GM12878 (cell line): ENCODE measurements at regions not wholly inside any gene's neighbourhood (a gene's known extent, or its start where the extent isn't known, plus 50 kb on each side); places are given as distances from the start of the nearest gene placed in this dataset.

Source experiments
- ATAC-seq: fragments of 200-7000 bp; cut with Tn5 transposase; 3 replicates; pipeline ENCODE4 v1.9.1; 2020; ENCODE audit warnings: mild to moderate bottlenecking, moderate library complexity
- BruUV-seq: library from RNA; stranded (reverse); fragments of 400-500 nt; replicated peaks from 2 replicates; lab custom pipeline; 2021; lab: Mats Ljungman, UMichigan
- CTCF ChIA-PET: fragments of 300-600 bp; sonication (Branson Sonifier 250); formaldehyde crosslinking; extraction: SDS; loops from one replicate; lab custom pipeline; 2021; ENCODE audit warnings: inconsistent platforms; lab: Yijun Ruan, JAX
- POLR2A ChIA-PET: fragments of 350-600 bp; formaldehyde crosslinking; extraction: SDS; loops from one replicate; lab custom pipeline; 2021; ENCODE audit warnings: inconsistent platforms; lab: Charles Lee
- RAD21 ChIA-PET: fragments of 300-600 bp; sonication (Branson Sonifier 250); formaldehyde crosslinking; loops from one replicate; lab custom pipeline; 2023; ENCODE audit warnings: antibody characterized with exemption; ENCODE audit not compliant: unreplicated experiment; lab: Charles Lee
- SMC1A ChIA-PET: fragments of 300-600 bp; sonication (Branson Sonifier 250); formaldehyde crosslinking; loops from one replicate; lab custom pipeline; 2023; ENCODE audit not compliant: unreplicated experiment, uncharacterized antibody; lab: Charles Lee
- DNase-seq: peaks from one replicate; pipeline ENCODE4 v3.0.0-alpha.2; 2011; ENCODE audit warnings: low read depth, low spot score
- FAIRE-seq: peaks from 3 replicates; lab custom pipeline; 2011; peaks lifted over from hg19 to GRCh38; lab: Jason Lieb, UNC
- H2AFZ ChIP-seq: 2 replicates; pipeline ENCODE4 v1.6.0; 2011; ENCODE audit warnings: low read depth, low read length, control low read depth; ENCODE audit not compliant: control insufficient read depth
- H3K27ac ChIP-seq: 2 replicates; pipeline ENCODE4 v1.5.1; 2011; ENCODE audit warnings: control low read depth; ENCODE audit not compliant: control insufficient read depth, insufficient read depth
- H3K27me3 ChIP-seq, 2 experiments: replicated peaks in 1 of 2; 2 replicates each; pipeline versions ENCODE4 v1.6.0 to v1.6.1; 2011; ENCODE audit warnings: low read length in 1 of 2; ENCODE audit not compliant: control insufficient read depth in 2 of 2, insufficient read depth in 2 of 2
- H3K36me3 ChIP-seq, 2 experiments: 2 replicates each; pipeline ENCODE4 v1.5.1; 2011; ENCODE audit warnings: low read length in 1 of 2; ENCODE audit not compliant: control insufficient read depth in 2 of 2, insufficient read depth in 2 of 2
- H3K4me1 ChIP-seq: 2 replicates; pipeline ENCODE4 v1.6.1; 2011; ENCODE audit warnings: mild to moderate bottlenecking, low read length, moderate library complexity, mixed read lengths; ENCODE audit not compliant: control insufficient read depth, insufficient read depth
- H3K4me2 ChIP-seq: 2 replicates; pipeline ENCODE4 v1.6.0; 2011; ENCODE audit warnings: control low read depth; ENCODE audit not compliant: control insufficient read depth, insufficient read depth
- H3K4me3 ChIP-seq: fragments of 200-600 bp; sonication (generic); 2 replicates; pipeline ENCODE4 v1.5.1; 2016
- H3K79me2 ChIP-seq: 2 replicates; pipeline ENCODE4 v1.6.0; 2011; ENCODE audit warnings: low read length; ENCODE audit not compliant: control insufficient read depth, insufficient read depth
- H3K9ac ChIP-seq: 2 replicates; pipeline ENCODE4 v1.8.0; 2011; ENCODE audit warnings: low read length, control low read depth, mixed read lengths; ENCODE audit not compliant: control insufficient read depth, insufficient read depth
- H3K9me3 ChIP-seq: replicated peaks from 3 replicates; pipeline ENCODE4 v1.5.1; 2011; ENCODE audit warnings: mild to moderate bottlenecking, low read length; ENCODE audit not compliant: control insufficient read depth, insufficient read depth
- H4K20me1 ChIP-seq: 2 replicates; pipeline ENCODE4 v1.6.0; 2011; ENCODE audit not compliant: control insufficient read depth, insufficient read depth
- HCFC1 ChIP-seq: fragments of 150-350 bp; IDR thresholded peaks from 2 replicates; pipeline ENCODE4 v1.6.1; 2014; ENCODE audit warnings: low read length
- KLF5 ChIP-seq: fragments of 450-650 bp; IDR thresholded peaks from 2 replicates; pipeline ENCODE4 v1.6.1; 2014; ENCODE audit warnings: mild to moderate bottlenecking; ENCODE audit not compliant: partially characterized antibody
- NBN ChIP-seq: fragments of 450-650 bp; IDR thresholded peaks from 2 replicates; pipeline ENCODE4 v1.6.1; 2016
- NFIC ChIP-seq: IDR thresholded peaks from 2 replicates; pipeline ENCODE4 v1.6.1; 2012; ENCODE audit warnings: low read depth, mild to moderate bottlenecking, inconsistent platforms, low read length, moderate library complexity
- RAD21 ChIP-seq: IDR thresholded peaks from 2 replicates; pipeline ENCODE4 v1.6.1; 2011; ENCODE audit warnings: mild to moderate bottlenecking, low read depth, low read length, moderate library complexity; ENCODE audit not compliant: insufficient read depth
- RCOR1 ChIP-seq: conservative IDR thresholded peaks from 2 replicates; pipeline ENCODE4 v1.6.1; 2012; ENCODE audit warnings: low read depth, low read length, improper control_type of control experiment
- SUPT20H ChIP-seq: IDR thresholded peaks from 2 replicates; pipeline ENCODE4 v1.6.1; 2011; ENCODE audit warnings: low read depth, mild to moderate bottlenecking, low read length, moderate library complexity, borderline replicate concordance; ENCODE audit not compliant: control insufficient read depth
- WRNIP1 ChIP-seq: IDR thresholded peaks from 2 replicates; pipeline ENCODE4 v1.6.1; 2011; ENCODE audit warnings: low read depth, low read length, improper control_type of control experiment, borderline replicate concordance
- WGBS: methylation state at CpG from one replicate; pipeline ENCODE4 v1.1.6; 2016; ENCODE audit warnings: low lambda C conversion rate; ENCODE audit not compliant: insufficient replicate concordance, insufficient coverage; ENCODE audit errors: missing lambda C conversion rate; 5-methylcytosine and 5-hydroxymethylcytosine counted together
- in situ Hi-C: fragments of 300-500 bp; cut with MboI; formaldehyde crosslinking; loops from 9 replicates; pipeline ENCODE4 v1.14.3; 2018; ENCODE audit warnings: mixed read lengths
- intact Hi-C: fragments of 100-400 bp; cut with micrococcal nuclease; formaldehyde crosslinking; loops from one replicate; pipeline ENCODE4 v1.14.2; 2022; ENCODE audit not compliant: unreplicated experiment
- TF ChIP-seq, protein P1 (sequence below): fragments of 450-650 bp; formaldehyde crosslinking; IDR thresholded peaks from 2 replicates; pipeline ENCODE4 v1.5.0; 2022; ENCODE audit warnings: mild to moderate bottlenecking, missing genetic modification characterization
- TF ChIP-seq, protein P2 (sequence below): fragments of 450-650 bp; formaldehyde crosslinking; IDR thresholded peaks from 2 replicates; pipeline ENCODE4 v1.4.0; 2020; ENCODE audit warnings: mild to moderate bottlenecking, moderate library complexity
- TF ChIP-seq, protein P3 (sequence below): fragments of 450-650 bp; IDR thresholded peaks from 2 replicates; pipeline ENCODE4 v1.6.1; 2014; ENCODE audit warnings: mild to moderate bottlenecking

DNA sequence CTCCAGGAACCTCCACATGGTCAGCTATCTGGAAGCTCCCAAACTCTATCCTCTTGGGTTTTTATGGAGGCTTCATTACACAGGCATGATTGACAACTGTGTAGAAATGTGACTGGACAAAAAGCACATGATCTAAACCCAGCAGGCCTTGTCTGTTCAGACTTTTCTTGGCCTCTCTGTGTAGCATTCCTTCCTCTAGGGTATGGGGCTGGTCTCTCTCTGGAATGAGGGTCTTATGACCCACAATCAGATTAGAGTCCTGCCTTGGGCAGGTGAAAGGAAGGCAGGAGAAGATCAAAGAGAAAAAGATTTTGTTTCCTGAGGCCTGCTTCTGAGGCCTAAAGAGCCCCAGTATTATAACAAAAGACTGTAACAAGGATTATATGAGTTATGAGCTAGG lies 162.7 kb downstream of the SP3 start:
- Histone ChIP-seq H3K9ac (no peak overlapping the region), H2AFZ (no peak overlapping the region), H4K20me1 (no peaks in the 10 kb centered on the region), H3K27ac (no peak overlapping the region), H3K79me2 (no peaks in the 10 kb centered on the region), H3K27me3 (peaks cover 0 to 2% of the 10 kb centered on the region in 2 experiments; a peak in 1 of 4 replicates), H3K9me3 (no peaks in the 10 kb centered on the region), H3K4me3 (no peak overlapping the region), H3K4me2 (no peak overlapping the region), H3K36me3 (no peaks in the 10 kb centered on the region), H3K4me1 (no peaks in the 10 kb centered on the region)
- in situ Hi-C loops (no loop called here), intact Hi-C loops (no loop called here)
- SMC1A ChIA-PET, result no interaction called here
- RAD21 ChIA-PET, result no interaction called here
- DNase-seq (no peak), FAIRE-seq (no peak), ATAC-seq (no peak)
- CTCF ChIA-PET, result no interaction called here
- no peak for TF ChIP-seq WRNIP1
- BruUV-seq, result no TSS peak
- POLR2A ChIA-PET, result no interaction called here

DNA sequence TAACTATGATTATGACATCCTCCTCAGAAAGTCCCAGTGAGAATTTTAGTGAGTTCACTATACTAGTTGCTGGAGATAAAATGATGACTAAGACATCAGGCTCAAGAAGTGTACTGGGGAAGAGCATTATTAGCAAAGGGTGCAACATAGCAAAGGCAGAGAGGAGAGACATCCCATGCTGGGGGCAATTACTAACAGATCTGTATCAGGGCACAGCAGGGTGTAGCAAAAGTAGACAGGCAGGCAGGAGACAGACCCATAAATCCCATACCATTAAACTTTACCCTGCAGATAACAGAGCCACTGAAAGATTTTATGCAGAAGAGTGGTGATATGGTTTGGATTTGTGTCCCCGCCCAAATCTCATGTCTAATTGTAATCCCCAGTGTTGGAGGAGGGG lies 161.7 kb downstream of the SP3 start:
- Histone ChIP-seq H3K9ac (no peak overlapping the region), H3K27me3 (peaks cover 0 to 2% of the 10 kb centered on the region in 2 experiments; a peak in 1 of 4 replicates), H4K20me1 (no peaks in the 10 kb centered on the region), H3K27ac (no peak overlapping the region), H2AFZ (no peak overlapping the region), H3K9me3 (no peaks in the 10 kb centered on the region), H3K79me2 (no peaks in the 10 kb centered on the region), H3K4me3 (no peak overlapping the region), H3K4me2 (no peak overlapping the region), H3K4me1 (no peaks in the 10 kb centered on the region), H3K36me3 (no peaks in the 10 kb centered on the region)
- in situ Hi-C loops (no loop called here), intact Hi-C loops (no loop called here)
- ChIA-PET RAD21 (no interaction called here), POLR2A (no interaction called here), CTCF (no interaction called here), SMC1A (no interaction called here)
- FAIRE-seq, result no peak
- WGBS, result 83% methylated on average over 1 of the region's 1 CpG
- DNase-seq, result no peak
- BruUV-seq, result no TSS peak
- ATAC-seq, result no peak
- TF ChIP-seq HCFC1 (no peak), RAD21 (no peak), NBN (no peak), NFIC (no peak), RCOR1 (no peak), KLF5 (no peak), SUPT20H (no peak)
- TF ChIP-seq, protein P1, sequence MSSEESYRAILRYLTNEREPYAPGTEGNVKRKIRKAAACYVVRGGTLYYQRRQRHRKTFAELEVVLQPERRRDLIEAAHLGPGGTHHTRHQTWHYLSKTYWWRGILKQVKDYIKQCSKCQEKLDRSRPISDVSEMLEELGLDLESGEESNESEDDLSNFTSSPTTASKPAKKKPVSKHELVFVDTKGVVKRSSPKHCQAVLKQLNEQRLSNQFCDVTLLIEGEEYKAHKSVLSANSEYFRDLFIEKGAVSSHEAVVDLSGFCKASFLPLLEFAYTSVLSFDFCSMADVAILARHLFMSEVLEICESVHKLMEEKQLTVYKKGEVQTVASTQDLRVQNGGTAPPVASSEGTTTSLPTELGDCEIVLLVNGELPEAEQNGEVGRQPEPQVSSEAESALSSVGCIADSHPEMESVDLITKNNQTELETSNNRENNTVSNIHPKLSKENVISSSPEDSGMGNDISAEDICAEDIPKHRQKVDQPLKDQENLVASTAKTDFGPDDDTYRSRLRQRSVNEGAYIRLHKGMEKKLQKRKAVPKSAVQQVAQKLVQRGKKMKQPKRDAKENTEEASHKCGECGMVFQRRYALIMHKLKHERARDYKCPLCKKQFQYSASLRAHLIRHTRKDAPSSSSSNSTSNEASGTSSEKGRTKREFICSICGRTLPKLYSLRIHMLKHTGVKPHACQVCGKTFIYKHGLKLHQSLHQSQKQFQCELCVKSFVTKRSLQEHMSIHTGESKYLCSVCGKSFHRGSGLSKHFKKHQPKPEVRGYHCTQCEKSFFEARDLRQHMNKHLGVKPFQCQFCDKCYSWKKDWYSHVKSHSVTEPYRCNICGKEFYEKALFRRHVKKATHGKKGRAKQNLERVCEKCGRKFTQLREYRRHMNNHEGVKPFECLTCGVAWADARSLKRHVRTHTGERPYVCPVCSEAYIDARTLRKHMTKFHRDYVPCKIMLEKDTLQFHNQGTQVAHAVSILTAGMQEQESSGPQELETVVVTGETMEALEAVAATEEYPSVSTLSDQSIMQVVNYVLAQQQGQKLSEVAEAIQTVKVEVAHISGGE (CRISPR knock-in tag), result no peak
- TF ChIP-seq, protein P2, sequence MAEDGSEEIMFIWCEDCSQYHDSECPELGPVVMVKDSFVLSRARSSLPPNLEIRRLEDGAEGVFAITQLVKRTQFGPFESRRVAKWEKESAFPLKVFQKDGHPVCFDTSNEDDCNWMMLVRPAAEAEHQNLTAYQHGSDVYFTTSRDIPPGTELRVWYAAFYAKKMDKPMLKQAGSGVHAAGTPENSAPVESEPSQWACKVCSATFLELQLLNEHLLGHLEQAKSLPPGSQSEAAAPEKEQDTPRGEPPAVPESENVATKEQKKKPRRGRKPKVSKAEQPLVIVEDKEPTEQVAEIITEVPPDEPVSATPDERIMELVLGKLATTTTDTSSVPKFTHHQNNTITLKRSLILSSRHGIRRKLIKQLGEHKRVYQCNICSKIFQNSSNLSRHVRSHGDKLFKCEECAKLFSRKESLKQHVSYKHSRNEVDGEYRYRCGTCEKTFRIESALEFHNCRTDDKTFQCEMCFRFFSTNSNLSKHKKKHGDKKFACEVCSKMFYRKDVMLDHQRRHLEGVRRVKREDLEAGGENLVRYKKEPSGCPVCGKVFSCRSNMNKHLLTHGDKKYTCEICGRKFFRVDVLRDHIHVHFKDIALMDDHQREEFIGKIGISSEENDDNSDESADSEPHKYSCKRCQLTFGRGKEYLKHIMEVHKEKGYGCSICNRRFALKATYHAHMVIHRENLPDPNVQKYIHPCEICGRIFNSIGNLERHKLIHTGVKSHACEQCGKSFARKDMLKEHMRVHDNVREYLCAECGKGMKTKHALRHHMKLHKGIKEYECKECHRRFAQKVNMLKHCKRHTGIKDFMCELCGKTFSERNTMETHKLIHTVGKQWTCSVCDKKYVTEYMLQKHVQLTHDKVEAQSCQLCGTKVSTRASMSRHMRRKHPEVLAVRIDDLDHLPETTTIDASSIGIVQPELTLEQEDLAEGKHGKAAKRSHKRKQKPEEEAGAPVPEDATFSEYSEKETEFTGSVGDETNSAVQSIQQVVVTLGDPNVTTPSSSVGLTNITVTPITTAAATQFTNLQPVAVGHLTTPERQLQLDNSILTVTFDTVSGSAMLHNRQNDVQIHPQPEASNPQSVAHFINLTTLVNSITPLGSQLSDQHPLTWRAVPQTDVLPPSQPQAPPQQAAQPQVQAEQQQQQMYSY (CRISPR knock-in tag), result no peak
- TF ChIP-seq, protein P3, sequence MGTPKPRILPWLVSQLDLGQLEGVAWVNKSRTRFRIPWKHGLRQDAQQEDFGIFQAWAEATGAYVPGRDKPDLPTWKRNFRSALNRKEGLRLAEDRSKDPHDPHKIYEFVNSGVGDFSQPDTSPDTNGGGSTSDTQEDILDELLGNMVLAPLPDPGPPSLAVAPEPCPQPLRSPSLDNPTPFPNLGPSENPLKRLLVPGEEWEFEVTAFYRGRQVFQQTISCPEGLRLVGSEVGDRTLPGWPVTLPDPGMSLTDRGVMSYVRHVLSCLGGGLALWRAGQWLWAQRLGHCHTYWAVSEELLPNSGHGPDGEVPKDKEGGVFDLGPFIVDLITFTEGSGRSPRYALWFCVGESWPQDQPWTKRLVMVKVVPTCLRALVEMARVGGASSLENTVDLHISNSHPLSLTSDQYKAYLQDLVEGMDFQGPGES, result no peak
